ENCODE measurements at regions not wholly inside any gene's neighbourhood (a gene's known extent, or its start where the extent isn't known, plus 50 kb on each side); places are given as distances from the start of the nearest gene placed in this dataset.

DNA sequence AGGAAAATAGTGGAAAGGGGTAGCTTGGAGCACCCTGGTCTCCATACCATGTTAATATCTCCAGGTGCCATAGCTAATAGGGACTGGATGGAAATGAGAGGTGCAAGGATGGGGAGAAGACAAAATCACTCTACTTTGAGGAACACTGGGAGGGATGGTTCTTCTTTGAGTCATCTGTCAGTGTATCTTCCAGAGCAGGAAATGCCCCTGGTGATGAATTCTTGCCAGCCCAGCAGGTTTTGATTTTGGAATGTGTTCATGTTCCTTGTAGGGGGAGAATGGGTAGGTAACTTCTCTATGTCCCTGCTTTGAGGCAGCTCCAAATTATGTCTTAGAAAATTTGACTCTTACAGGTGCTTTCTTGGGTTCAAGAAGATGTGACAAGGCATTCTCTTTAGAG lies 177.0 kb upstream of the GLI3 start:
- H3K4me3 ChIP-seq: no peak overlapping the region
- TF ChIP-seq WHSC1 (IDR thresholded peaks at IDR 0.05; ENCODE audit: low read length) (no peak), ZNF778 (CRISPR knock-in tag; IDR thresholded peaks at IDR 0.05) (no peak), ZC3H11A (IDR thresholded peaks at IDR 0.05; ENCODE audit: low read depth, low read length) (no peak), ADNP (tag; IDR thresholded peaks at IDR 0.05) (no peak), KDM1A (IDR thresholded peaks at IDR 0.05) (no peak)
- TF ChIP-seq, protein P1, sequence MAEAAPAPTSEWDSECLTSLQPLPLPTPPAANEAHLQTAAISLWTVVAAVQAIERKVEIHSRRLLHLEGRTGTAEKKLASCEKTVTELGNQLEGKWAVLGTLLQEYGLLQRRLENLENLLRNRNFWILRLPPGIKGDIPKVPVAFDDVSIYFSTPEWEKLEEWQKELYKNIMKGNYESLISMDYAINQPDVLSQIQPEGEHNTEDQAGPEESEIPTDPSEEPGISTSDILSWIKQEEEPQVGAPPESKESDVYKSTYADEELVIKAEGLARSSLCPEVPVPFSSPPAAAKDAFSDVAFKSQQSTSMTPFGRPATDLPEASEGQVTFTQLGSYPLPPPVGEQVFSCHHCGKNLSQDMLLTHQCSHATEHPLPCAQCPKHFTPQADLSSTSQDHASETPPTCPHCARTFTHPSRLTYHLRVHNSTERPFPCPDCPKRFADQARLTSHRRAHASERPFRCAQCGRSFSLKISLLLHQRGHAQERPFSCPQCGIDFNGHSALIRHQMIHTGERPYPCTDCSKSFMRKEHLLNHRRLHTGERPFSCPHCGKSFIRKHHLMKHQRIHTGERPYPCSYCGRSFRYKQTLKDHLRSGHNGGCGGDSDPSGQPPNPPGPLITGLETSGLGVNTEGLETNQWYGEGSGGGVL (CRISPR knock-in tag; IDR thresholded peaks at IDR 0.05): no peak
- TF ChIP-seq, protein P2, sequence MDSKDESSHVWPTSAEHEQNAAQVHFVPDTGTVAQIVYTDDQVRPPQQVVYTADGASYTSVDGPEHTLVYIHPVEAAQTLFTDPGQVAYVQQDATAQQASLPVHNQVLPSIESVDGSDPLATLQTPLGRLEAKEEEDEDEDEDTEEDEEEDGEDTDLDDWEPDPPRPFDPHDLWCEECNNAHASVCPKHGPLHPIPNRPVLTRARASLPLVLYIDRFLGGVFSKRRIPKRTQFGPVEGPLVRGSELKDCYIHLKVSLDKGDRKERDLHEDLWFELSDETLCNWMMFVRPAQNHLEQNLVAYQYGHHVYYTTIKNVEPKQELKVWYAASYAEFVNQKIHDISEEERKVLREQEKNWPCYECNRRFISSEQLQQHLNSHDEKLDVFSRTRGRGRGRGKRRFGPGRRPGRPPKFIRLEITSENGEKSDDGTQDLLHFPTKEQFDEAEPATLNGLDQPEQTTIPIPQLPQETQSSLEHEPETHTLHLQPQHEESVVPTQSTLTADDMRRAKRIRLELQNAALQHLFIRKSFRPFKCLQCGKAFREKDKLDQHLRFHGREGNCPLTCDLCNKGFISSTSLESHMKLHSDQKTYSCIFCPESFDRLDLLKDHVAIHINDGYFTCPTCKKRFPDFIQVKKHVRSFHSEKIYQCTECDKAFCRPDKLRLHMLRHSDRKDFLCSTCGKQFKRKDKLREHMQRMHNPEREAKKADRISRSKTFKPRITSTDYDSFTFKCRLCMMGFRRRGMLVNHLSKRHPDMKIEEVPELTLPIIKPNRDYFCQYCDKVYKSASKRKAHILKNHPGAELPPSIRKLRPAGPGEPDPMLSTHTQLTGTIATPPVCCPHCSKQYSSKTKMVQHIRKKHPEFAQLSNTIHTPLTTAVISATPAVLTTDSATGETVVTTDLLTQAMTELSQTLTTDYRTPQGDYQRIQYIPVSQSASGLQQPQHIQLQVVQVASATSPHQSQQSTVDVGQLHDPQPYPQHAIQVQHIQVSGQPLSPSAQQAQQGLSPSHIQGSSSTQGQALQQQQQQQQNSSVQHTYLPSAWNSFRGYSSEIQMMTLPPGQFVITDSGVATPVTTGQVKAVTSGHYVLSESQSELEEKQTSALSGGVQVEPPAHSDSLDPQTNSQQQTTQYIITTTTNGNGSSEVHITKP (IDR thresholded peaks at IDR 0.05; ENCODE audit: partially characterized antibody): no peak

More for the DNA sequence above, 177.0 kb upstream of the GLI3 start:
- H3K9me1 ChIP-seq (ENCODE audit: control insufficient read depth, insufficient read depth, low read length): no peaks in the 10 kb centered on the region
- no peaks in the 10 kb centered on the region for H3K27me3 ChIP-seq (ENCODE audit: control insufficient read depth in 2 of 2, insufficient read depth in 2 of 2, low read length in 2 of 2)
- ATAC-seq (no peak), FAIRE-seq (no peak), DNase-seq (ENCODE audit: extremely low read depth in 1 of 4, low spot score in 3 of 4) (no peak)
- H2AFZ ChIP-seq (ENCODE audit: low read depth, low read length): no peak overlapping the region
- H3K79me2 ChIP-seq (ENCODE audit: control insufficient read depth, insufficient read depth, low read length): no peaks in the 10 kb centered on the region
- intact Hi-C loops (cut with micrococcal nuclease) (no loop called here), in situ Hi-C loops (cut with MboI) (no loop called here)
- H3K4me1 ChIP-seq (replicated peaks in 1 of 2; ENCODE audit: control insufficient read depth in 2 of 2, insufficient read depth in 2 of 2, low read length in 2 of 2): no peaks in the 10 kb centered on the region
- H4K20me1 ChIP-seq (replicated peaks; ENCODE audit: control insufficient read depth, insufficient read depth, low read length): no peaks in the 10 kb centered on the region
- H3K9ac ChIP-seq (ENCODE audit: insufficient read depth in 1 of 2, low read depth in 2 of 2, low read length in 2 of 2): no peak overlapping the region
- no peaks in the 10 kb centered on the region for H3K9me3 ChIP-seq (replicated peaks; ENCODE audit: control insufficient read depth, insufficient read depth, low read depth, low read length)
- H3K27ac ChIP-seq (ENCODE audit: extremely low read depth, low read depth, low read length): no peak overlapping the region
- H3K4me2 ChIP-seq (ENCODE audit: insufficient read depth, low read length): no peak overlapping the region
- no peaks in the 10 kb centered on the region for H3K36me3 ChIP-seq (ENCODE audit: control insufficient read depth, insufficient read depth, low read length)
- no TSS peak for BruUV-seq (replicated peaks)
- ChIA-PET CTCF (ENCODE audit: low intra/inter-chr PET ratio) (no interaction called here), POLR2A (interaction anchor here (0.7 kb wide), 1 partner anchor 17 kb away, joined by 4 read pairs; no protein-coding TSS in a partner anchor)

Measured in K562 (cell line).